Gastroesophageal sphincter (tissue), 3 donors: ENCODE measurements at regions not wholly inside any gene's neighbourhood (a gene's known extent, or its start where the extent isn't known, plus 50 kb on each side); places are given as distances from the start of the nearest gene placed in this dataset.

Source experiments
- CTCF ChIP-seq, 4 experiments: fragments of 200-600 bp in 2 of 4; fragments of 450-650 bp in 2 of 4; sonication (generic) in 1 of 4; IDR thresholded peaks; one replicate each; pipeline ENCODE4 v1.5.1; 2017 to 2019; ENCODE audit warnings: antibody characterized with exemption in 4 of 4, mild to moderate bottlenecking in 2 of 4, moderate library complexity in 2 of 4
- POLR2A ChIP-seq, 2 donors: fragments of 450-650 bp; IDR thresholded peaks; one replicate each; pipeline ENCODE4 v1.6.1; 2017; ENCODE audit warnings: antibody characterized with exemption in 2 of 2, mild to moderate bottlenecking in 2 of 2, moderate library complexity in 1 of 2

- TF ChIP-seq CTCF (IDR thresholded peaks at IDR 0.05) (no peak), POLR2A (IDR thresholded peaks at IDR 0.05) (no peak)
Observed at GRCh38 chr10:71075086-71075758, 137.1 kb upstream of the UNC5B start.
